GM18870 (cell line): ENCODE measurements at regions not wholly inside any gene's neighbourhood (a gene's known extent, or its start where the extent isn't known, plus 50 kb on each side); places are given as distances from the start of the nearest gene placed in this dataset.
"Not testable (repeated sequence)": the region's sequence is repeated elsewhere in the genome, so short reads cannot be mapped to it uniquely, and the experiment has no call there.

Source experiments
- ATAC-seq: cut with Tn5 transposase; IDR thresholded peaks from one replicate; pipeline ENCODE4 v1.9.1; 2021; ENCODE audit warnings: moderate library complexity; ENCODE audit not compliant: unreplicated experiment

- ATAC-seq, result no peak
Measured at GRCh38 chr7:112668561-112668960, 121.6 kb downstream of the TMEM168 start.

- ATAC-seq, result no peak
Measured at GRCh38 chr7:112669306-112669705, 120.9 kb downstream of the TMEM168 start.

GRCh38 chr7:112670193-112670592 lies 120.0 kb downstream of the TMEM168 start:
- no peak for ATAC-seq

GRCh38 chr7:112678626-112679025 lies 111.6 kb downstream of the TMEM168 start:
- ATAC-seq, result no peak

GRCh38 chr7:112689466-112690177 lies 100.6 kb downstream of the TMEM168 start:
- not testable (repeated sequence) for ATAC-seq

GRCh38 chr7:112692333-112692732 lies 97.9 kb downstream of the TMEM168 start:
- no peak for ATAC-seq

GRCh38 chr7:112697211-112697610 lies 93.0 kb downstream of the TMEM168 start:
- ATAC-seq, result not testable (repeated sequence)

GRCh38 chr7:112699725-112700513 lies 90.3 kb downstream of the TMEM168 start:
- ATAC-seq, result no peak

- ATAC-seq, result no peak
Measured at GRCh38 chr7:112701456-112701855, 88.7 kb downstream of the TMEM168 start.

GRCh38 chr7:112707655-112708054 lies 82.5 kb downstream of the TMEM168 start:
- peak; percentile 73 for ATAC-seq

GRCh38 chr7:112708236-112708635 lies 82.0 kb downstream of the TMEM168 start:
- ATAC-seq, result no peak
